ENCODE measurements at regions not wholly inside any gene's neighbourhood (a gene's known extent, or its start where the extent isn't known, plus 50 kb on each side); places are given as distances from the start of the nearest gene placed in this dataset.

DNA sequence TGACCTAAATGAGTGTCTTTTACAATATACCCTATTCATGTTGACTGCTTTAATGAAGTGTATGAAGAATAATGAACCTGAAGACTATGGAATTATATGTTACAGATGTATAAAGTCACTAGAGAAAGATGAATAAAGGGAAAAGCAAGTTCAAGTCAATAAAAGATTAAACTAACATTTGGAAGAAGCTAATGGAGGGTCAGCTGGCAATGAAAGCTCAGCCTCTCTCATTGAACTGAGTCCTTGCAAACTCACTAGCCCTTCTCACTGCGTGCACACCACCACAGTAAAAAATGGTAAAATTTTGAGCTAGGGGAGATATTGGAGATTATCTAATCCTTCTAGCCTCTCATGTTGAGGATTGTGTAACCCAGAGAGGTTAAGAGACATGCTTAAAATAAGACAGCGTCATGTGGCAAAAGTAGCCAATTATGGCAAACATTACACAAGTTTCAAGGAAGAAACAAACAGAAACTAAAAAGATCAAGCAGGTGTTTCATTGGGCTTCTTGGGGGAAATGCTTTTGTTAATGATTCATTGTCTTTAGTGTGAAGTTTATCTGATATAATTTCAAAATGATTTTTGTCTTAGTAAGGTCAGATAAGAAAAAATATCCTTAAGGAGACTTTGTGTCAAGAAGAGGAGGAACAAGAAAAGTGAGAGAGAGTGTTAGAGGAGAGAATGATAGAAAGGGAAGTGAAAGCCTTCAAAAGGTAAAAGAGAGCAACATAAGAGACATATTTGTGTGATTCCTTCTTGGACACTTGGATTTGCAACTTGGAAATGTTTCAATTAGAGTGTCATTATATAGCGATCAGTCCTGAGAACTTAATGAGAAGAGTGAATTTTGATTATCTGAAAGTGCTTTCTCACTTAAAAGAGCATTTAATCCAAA, 893.7 kb upstream of the FAM98A start (continued):
- TF ChIP-seq KDM5A (IDR thresholded peaks at IDR 0.05; ENCODE audit: low read length) (no peak), BACH1 (IDR thresholded peaks at IDR 0.05; ENCODE audit: low read length) (no peak)

Measured in H1 (cell line).